Fibroblast of lung (primary cell): ENCODE measurements at regions not wholly inside any gene's neighbourhood (a gene's known extent, or its start where the extent isn't known, plus 50 kb on each side); places are given as distances from the start of the nearest gene placed in this dataset.

Experiments
- EZH2 ChIP-seq: IDR thresholded peaks from 2 replicates; pipeline ENCODE4 v1.5.1; 2012; ENCODE audit warnings: low read length, control low read depth, mild to moderate bottlenecking; ENCODE audit errors: missing control alignments
- TF ChIP-seq, protein P1 (sequence below), 2 donors: IDR thresholded peaks in 1 of 2; conservative IDR thresholded peaks in 1 of 2; 1 replicate in 1 of 2; 2 replicates in 1 of 2; pipeline ENCODE4 v1.5.1; 2011 to 2012; ENCODE audit warnings: low read length in 2 of 2, control low read depth in 1 of 2, inconsistent platforms in 1 of 2, low read depth in 1 of 2, mild to moderate bottlenecking in 1 of 2

DNA sequence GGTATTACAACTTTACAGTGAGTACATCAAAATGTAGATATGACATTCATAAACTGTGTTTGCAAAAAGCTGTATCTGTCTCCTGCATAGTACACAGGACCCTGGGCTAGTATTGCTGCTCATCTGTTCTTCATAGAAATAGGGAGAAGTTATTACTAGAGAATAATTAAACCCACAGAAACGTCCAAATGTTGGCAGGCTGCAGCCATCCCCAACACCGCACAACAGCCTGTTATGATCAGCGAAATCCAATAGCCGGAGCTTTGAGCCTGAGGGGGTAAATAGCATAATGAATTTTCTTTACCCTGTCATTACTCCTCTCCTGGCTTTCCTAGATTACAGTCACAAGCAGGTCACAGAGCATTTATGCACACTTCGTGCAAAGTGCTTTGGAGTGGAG, 178.0 kb downstream of the DACT1 start:
- TF ChIP-seq, protein P1, sequence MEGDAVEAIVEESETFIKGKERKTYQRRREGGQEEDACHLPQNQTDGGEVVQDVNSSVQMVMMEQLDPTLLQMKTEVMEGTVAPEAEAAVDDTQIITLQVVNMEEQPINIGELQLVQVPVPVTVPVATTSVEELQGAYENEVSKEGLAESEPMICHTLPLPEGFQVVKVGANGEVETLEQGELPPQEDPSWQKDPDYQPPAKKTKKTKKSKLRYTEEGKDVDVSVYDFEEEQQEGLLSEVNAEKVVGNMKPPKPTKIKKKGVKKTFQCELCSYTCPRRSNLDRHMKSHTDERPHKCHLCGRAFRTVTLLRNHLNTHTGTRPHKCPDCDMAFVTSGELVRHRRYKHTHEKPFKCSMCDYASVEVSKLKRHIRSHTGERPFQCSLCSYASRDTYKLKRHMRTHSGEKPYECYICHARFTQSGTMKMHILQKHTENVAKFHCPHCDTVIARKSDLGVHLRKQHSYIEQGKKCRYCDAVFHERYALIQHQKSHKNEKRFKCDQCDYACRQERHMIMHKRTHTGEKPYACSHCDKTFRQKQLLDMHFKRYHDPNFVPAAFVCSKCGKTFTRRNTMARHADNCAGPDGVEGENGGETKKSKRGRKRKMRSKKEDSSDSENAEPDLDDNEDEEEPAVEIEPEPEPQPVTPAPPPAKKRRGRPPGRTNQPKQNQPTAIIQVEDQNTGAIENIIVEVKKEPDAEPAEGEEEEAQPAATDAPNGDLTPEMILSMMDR (conservative IDR thresholded peaks at IDR 0.05 in 1 of 2, IDR thresholded peaks at IDR 0.05 in 1 of 2; ENCODE audit: low read depth in 1 of 2, low read length in 2 of 2): no peak
- no peak for TF ChIP-seq EZH2
